ENCODE measurements at regions not wholly inside any gene's neighbourhood (a gene's known extent, or its start where the extent isn't known, plus 50 kb on each side); places are given as distances from the start of the nearest gene placed in this dataset.

- no peak for DNase-seq
These were observed 90.5 kb upstream of the PLXNA4 start for GRCh38 chr7:132666774-132667172.

- no peak for DNase-seq
These were observed 90.0 kb upstream of the PLXNA4 start for GRCh38 chr7:132666071-132666773.

GRCh38 chr7:132656846-132657776, 80.8 kb upstream of the PLXNA4 start:
- DNase-seq: peak; percentile 48

- DNase-seq: no peak
These were observed 80.1 kb upstream of the PLXNA4 start for GRCh38 chr7:132656341-132656740.

GRCh38 chr7:132655131-132655727, 79.0 kb upstream of the PLXNA4 start:
- DNase-seq: no peak

- DNase-seq: no peak
These were observed 77.9 kb upstream of the PLXNA4 start for GRCh38 chr7:132654150-132654549.

GRCh38 chr7:132653366-132653930, 77.2 kb upstream of the PLXNA4 start:
- no peak for DNase-seq

- DNase-seq: no peak
These were observed 76.2 kb upstream of the PLXNA4 start for GRCh38 chr7:132652507-132652906.

GRCh38 chr7:132650498-132650897, 74.2 kb upstream of the PLXNA4 start:
- DNase-seq: no peak

GRCh38 chr7:132647311-132647710, 71.0 kb upstream of the PLXNA4 start:
- no peak for DNase-seq

- DNase-seq: no peak
These were observed 69.8 kb upstream of the PLXNA4 start for GRCh38 chr7:132646052-132646451.

GRCh38 chr7:132643302-132643701, 67.0 kb upstream of the PLXNA4 start:
- no peak for DNase-seq

GRCh38 chr7:132641238-132641637, 65.0 kb upstream of the PLXNA4 start:
- DNase-seq: no peak

- no peak for DNase-seq
These were observed 63.7 kb upstream of the PLXNA4 start for GRCh38 chr7:132639983-132640382.

GRCh38 chr7:132638000-132638399, 61.7 kb upstream of the PLXNA4 start:
- no peak for DNase-seq

- DNase-seq: no peak
These were observed 60.3 kb upstream of the PLXNA4 start for GRCh38 chr7:132636581-132636980.

- no peak for DNase-seq
These were observed 58.9 kb upstream of the PLXNA4 start for GRCh38 chr7:132635127-132635526.

GRCh38 chr7:132630834-132631233, 54.6 kb upstream of the PLXNA4 start:
- DNase-seq: no peak
